AG09319 (cell line): ENCODE measurements at regions not wholly inside any gene's neighbourhood (a gene's known extent, or its start where the extent isn't known, plus 50 kb on each side); places are given as distances from the start of the nearest gene placed in this dataset.

Experiments
- DNase-seq: peaks from one replicate; pipeline ENCODE4 v3.0.0-alpha.2; 2010; ENCODE audit warnings: low read depth; ENCODE audit errors: extremely low read depth
- TF ChIP-seq, protein P1 (sequence below): IDR thresholded peaks from 2 replicates; pipeline ENCODE4 v1.5.1; 2011; ENCODE audit warnings: low read depth, mild to moderate bottlenecking, inconsistent platforms, low read length, moderate library complexity

DNA sequence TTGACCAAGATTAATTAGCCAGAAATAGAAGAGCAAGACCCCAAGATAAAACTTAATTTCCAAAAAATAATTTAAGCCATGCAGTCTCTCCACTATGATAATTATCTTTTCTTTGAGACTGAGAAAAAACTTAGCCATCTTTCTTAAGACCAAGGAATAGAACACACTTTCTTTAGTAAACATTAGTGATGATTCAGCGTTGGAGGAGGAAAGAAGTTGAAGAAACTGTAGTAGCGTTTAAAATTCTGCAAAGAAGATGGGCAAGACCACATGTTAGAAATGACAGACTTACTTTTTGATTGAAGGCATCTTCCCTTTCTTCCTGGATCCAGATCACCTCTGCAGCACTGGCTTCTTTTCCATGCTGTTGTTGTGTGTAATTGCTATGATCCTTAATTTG, 124.8 kb upstream of the RASSF8 start:
- no peak for DNase-seq

GRCh38 chr12:25835385-25835784, 123.1 kb upstream of the RASSF8 start:
- TF ChIP-seq, protein P1, sequence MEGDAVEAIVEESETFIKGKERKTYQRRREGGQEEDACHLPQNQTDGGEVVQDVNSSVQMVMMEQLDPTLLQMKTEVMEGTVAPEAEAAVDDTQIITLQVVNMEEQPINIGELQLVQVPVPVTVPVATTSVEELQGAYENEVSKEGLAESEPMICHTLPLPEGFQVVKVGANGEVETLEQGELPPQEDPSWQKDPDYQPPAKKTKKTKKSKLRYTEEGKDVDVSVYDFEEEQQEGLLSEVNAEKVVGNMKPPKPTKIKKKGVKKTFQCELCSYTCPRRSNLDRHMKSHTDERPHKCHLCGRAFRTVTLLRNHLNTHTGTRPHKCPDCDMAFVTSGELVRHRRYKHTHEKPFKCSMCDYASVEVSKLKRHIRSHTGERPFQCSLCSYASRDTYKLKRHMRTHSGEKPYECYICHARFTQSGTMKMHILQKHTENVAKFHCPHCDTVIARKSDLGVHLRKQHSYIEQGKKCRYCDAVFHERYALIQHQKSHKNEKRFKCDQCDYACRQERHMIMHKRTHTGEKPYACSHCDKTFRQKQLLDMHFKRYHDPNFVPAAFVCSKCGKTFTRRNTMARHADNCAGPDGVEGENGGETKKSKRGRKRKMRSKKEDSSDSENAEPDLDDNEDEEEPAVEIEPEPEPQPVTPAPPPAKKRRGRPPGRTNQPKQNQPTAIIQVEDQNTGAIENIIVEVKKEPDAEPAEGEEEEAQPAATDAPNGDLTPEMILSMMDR, result no peak
- no peak for DNase-seq

More for the DNA sequence above, 124.8 kb upstream of the RASSF8 start:
- TF ChIP-seq, protein P1, result no peak

DNA sequence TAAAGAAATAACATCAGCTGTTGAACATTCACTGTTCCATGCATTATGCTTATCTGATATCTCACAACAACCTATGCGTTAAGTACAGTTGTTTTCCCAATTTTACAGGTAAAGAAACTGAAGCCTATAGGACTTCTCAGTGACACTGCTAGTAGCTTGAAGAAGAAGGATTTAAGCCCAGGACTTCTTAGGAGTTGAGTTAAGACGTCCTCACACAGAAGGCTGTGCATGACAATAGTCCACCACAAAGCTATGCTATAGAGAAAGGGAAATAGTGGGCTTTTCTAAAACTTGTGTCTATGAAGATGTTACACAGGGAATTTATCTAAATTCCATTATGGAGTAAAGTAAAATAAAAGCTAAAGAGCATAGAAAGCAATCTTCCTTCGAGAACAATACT, 120.5 kb upstream of the RASSF8 start:
- no peak for DNase-seq
- TF ChIP-seq, protein P1, result no peak

DNA sequence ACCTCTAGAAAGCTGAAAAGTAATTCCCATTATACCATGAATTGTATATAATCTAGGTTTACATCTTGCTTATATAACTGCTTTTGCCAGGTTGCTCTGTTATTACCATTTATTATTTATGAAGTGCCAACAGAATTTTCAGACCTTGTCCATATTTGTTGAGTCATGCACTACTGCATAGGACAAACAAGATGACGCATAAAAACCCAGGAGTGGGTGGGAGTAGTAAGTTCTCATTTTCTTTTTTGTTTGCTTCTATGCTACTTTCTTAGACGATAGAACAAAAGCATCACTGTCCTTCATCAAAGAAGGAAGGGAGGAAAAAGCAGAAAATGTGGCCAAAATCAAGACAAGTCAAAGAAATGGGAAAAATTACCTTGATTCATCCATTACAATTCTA, 119.0 kb upstream of the RASSF8 start:
- no peak for DNase-seq

DNA sequence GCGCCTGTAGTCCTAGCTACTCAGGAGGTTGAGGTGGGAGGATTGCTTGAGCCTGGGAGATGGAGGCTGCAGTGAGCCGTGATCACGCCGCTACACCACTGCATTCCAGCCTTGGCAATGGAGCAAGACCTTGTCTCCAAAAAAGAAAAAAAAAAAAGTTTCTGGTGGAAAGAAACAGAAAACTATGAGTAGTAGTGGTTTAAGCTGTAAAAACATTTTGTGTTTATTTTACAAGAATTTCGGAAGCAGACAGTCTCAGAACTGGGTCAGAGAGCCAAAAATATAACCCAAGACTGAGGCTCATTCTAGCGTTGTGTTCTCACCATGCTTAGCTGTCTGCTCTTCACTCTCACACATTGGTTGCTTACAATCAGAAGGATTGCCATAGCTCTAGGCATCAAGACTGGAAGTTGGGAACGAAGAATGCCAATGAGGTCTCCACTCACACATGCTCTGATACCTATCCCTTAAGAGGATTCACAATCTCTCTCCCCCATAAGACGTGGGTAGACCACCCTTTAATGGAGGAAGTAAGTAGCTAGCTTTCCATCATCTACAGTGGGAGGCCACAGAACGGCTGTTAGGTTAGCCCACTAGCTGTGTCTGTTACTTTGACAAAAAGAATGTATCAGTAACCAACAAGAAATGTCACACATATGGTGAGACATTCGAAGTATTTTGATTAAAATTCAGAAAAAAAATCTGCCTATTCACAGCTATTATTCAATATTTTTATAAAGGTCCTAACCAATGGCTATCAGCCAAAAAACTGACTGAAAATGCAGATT, 117.6 kb upstream of the RASSF8 start:
- TF ChIP-seq, protein P1, result no peak
- no peak for DNase-seq

More for the DNA sequence above, 119.0 kb upstream of the RASSF8 start:
- TF ChIP-seq, protein P1, result no peak

- DNase-seq, result no peak
- TF ChIP-seq, protein P1, result no peak
Measured at GRCh38 chr12:25842254-25842653, 116.2 kb upstream of the RASSF8 start.

- DNase-seq, result no peak
- TF ChIP-seq, protein P1, result no peak
Measured at GRCh38 chr12:25843976-25844375, 114.5 kb upstream of the RASSF8 start.
